Tibial nerve (tissue), 4 donors: ENCODE measurements at regions not wholly inside any gene's neighbourhood (a gene's known extent, or its start where the extent isn't known, plus 50 kb on each side); places are given as distances from the start of the nearest gene placed in this dataset.

Source experiments
- EP300 ChIP-seq, 2 donors: sonication (generic); formaldehyde crosslinking; IDR thresholded peaks; one replicate each; pipeline ENCODE4 v1.6.1; 2017; ENCODE audit warnings: antibody characterized with exemption in 2 of 2, mild to moderate bottlenecking in 1 of 2
- POLR2A ChIP-seq, 2 donors: fragments of 450-650 bp; IDR thresholded peaks; one replicate each; pipeline ENCODE4 v1.6.1; 2017; ENCODE audit warnings: antibody characterized with exemption in 2 of 2, mild to moderate bottlenecking in 2 of 2, moderate library complexity in 2 of 2
- TF ChIP-seq, protein P1 (sequence below), 5 experiments: fragments of 200-600 bp in 3 of 5; fragments of 450-650 bp in 2 of 5; sonication (generic) in 3 of 5; IDR thresholded peaks; one replicate each; pipeline ENCODE4 v1.5.1; 2016 to 2019; ENCODE audit warnings: antibody characterized with exemption in 5 of 5, mild to moderate bottlenecking in 3 of 5, moderate library complexity in 2 of 5

DNA sequence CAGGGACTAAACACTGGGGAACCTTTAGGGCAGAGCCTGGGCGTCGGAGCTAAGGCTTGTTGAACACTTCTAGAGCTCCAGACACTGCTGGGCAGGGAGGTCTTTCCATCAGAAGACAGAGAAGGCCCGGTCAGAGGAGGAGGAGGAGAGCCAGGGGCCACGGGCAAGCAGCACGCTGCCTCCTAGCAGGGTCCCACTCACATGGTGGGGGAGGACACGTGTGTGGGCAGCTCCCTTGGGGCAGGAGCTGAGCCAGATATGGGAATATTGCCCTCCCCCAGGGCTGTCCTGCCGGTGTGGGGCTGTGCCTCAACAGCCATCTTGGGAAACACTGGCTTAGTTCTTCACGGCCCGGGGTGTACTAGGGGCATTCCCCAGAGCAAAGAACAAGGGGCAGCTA, 89.6 kb upstream of the TLE3 start:
- TF ChIP-seq, protein P1, sequence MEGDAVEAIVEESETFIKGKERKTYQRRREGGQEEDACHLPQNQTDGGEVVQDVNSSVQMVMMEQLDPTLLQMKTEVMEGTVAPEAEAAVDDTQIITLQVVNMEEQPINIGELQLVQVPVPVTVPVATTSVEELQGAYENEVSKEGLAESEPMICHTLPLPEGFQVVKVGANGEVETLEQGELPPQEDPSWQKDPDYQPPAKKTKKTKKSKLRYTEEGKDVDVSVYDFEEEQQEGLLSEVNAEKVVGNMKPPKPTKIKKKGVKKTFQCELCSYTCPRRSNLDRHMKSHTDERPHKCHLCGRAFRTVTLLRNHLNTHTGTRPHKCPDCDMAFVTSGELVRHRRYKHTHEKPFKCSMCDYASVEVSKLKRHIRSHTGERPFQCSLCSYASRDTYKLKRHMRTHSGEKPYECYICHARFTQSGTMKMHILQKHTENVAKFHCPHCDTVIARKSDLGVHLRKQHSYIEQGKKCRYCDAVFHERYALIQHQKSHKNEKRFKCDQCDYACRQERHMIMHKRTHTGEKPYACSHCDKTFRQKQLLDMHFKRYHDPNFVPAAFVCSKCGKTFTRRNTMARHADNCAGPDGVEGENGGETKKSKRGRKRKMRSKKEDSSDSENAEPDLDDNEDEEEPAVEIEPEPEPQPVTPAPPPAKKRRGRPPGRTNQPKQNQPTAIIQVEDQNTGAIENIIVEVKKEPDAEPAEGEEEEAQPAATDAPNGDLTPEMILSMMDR (IDR thresholded peaks at IDR 0.05): no peak
- TF ChIP-seq EP300 (IDR thresholded peaks at IDR 0.05) (no peak), POLR2A (IDR thresholded peaks at IDR 0.05) (no peak)
